Bronchial epithelial cell (primary cell): ENCODE measurements at regions not wholly inside any gene's neighbourhood (a gene's known extent, or its start where the extent isn't known, plus 50 kb on each side); places are given as distances from the start of the nearest gene placed in this dataset.

Source experiments
- DNase-seq: peaks from one replicate; pipeline ENCODE4 v3.0.0-alpha.2; 2010; ENCODE audit warnings: low read depth
- FAIRE-seq: peaks from 2 replicates; lab custom pipeline; 2011; peaks lifted over from hg19 to GRCh38; lab: Jason Lieb, UNC
- H3K27me3 ChIP-seq: 2 replicates; pipeline ENCODE4 v1.5.1; 2011; ENCODE audit warnings: low read length; ENCODE audit not compliant: control insufficient read depth, insufficient read depth
- H3K36me3 ChIP-seq: 2 replicates; pipeline ENCODE4 v1.5.1; 2011; ENCODE audit warnings: low read length; ENCODE audit not compliant: control insufficient read depth, insufficient read depth
- H3K4me3 ChIP-seq: 2 replicates; pipeline ENCODE4 v1.5.1; 2011; ENCODE audit warnings: mild to moderate bottlenecking, low read depth, low read length, control low read depth
- CTCF ChIP-seq: IDR thresholded peaks from 2 replicates; pipeline ENCODE4 v1.5.1; 2011; ENCODE audit warnings: mild to moderate bottlenecking, moderate library complexity, low read length, control low read depth, inconsistent platforms; ENCODE audit not compliant: insufficient read depth, severe bottlenecking

- no peak for TF ChIP-seq CTCF
- Histone ChIP-seq H3K27me3 (no peaks in the 10 kb centered on the region), H3K36me3 (no peaks in the 10 kb centered on the region), H3K4me3 (no peak overlapping the region)
- no peak for DNase-seq
- FAIRE-seq = no peak
Observed at GRCh38 chr4:18961879-18962278, 940.3 kb upstream of the LCORL start.

- Histone ChIP-seq H3K4me3 (no peak overlapping the region), H3K36me3 (no peaks in the 10 kb centered on the region), H3K27me3 (no peaks in the 10 kb centered on the region)
- FAIRE-seq (no peak), DNase-seq (no peak)
- TF ChIP-seq CTCF = no peak
Observed at GRCh38 chr4:18961266-18961665, 939.7 kb upstream of the LCORL start.

- no peaks in the 10 kb centered on the region for H3K36me3 ChIP-seq
- FAIRE-seq = no peak
- no peak for TF ChIP-seq CTCF
- no peak for DNase-seq
- H3K27me3 ChIP-seq = no peaks in the 10 kb centered on the region
- H3K4me3 ChIP-seq = no peak overlapping the region
Observed at GRCh38 chr4:18957716-18958115, 936.2 kb upstream of the LCORL start.

- H3K27me3 ChIP-seq = no peaks in the 10 kb centered on the region
- H3K4me3 ChIP-seq = no peak overlapping the region
- no peak for TF ChIP-seq CTCF
- DNase-seq (no peak), FAIRE-seq (no peak)
- no peaks in the 10 kb centered on the region for H3K36me3 ChIP-seq
Observed at GRCh38 chr4:18954538-18954937, 933.0 kb upstream of the LCORL start.

- no peak overlapping the region for H3K4me3 ChIP-seq
- H3K27me3 ChIP-seq = no peaks in the 10 kb centered on the region
- DNase-seq (no peak), FAIRE-seq (no peak)
- TF ChIP-seq CTCF = no peak
- no peaks in the 10 kb centered on the region for H3K36me3 ChIP-seq
Observed at GRCh38 chr4:18953613-18954012, 932.1 kb upstream of the LCORL start.

- no peaks in the 10 kb centered on the region for H3K27me3 ChIP-seq
- TF ChIP-seq CTCF = no peak
- H3K4me3 ChIP-seq = no peak overlapping the region
- no peaks in the 10 kb centered on the region for H3K36me3 ChIP-seq
- no peak for DNase-seq
- FAIRE-seq = no peak
Observed at GRCh38 chr4:18945464-18945863, 923.9 kb upstream of the LCORL start.
